Stimulated activated CD4-positive, alpha-beta T cell treated with anti-CD3 and anti-CD28 coated beads, Interleukin-1b, Interleukin-23, amount 100 ng/mL, for 4 hours (primary cell): ENCODE measurements at regions not wholly inside any gene's neighbourhood (a gene's known extent, or its start where the extent isn't known, plus 50 kb on each side); places are given as distances from the start of the nearest gene placed in this dataset.

Experiments used
- DNase-seq, 2 donors: peaks; one replicate each; pipeline ENCODE4 v3.0.0-alpha.2; 2020; ENCODE audit warnings: low read depth in 2 of 2

- DNase-seq: no peak
Observed at GRCh38 chr12:13841358-13841757, 140.0 kb downstream of the GRIN2B start.

- DNase-seq: no peak
Observed at GRCh38 chr12:13839365-13840336, 141.8 kb downstream of the GRIN2B start.

DNA sequence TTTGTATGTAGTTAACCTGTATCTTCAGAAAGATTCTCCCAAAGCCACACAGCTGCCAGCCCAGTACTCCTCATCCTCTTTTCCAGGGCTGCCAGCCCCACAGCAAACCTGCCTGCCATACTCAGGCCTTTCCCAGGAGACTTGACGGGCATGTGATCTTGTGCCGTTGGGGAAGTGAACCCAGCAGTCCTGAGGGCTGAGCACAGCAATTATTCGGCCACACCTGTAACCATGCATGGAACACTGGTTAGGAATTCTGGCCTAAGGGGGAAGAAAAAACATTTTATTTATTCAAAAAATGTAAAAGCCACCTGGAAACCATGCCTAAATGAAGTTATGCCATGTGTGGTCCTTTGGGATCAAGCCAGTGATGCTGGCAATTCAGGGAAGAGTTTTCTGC, 145.3 kb downstream of the GRIN2B start:
- no peak for DNase-seq

DNA sequence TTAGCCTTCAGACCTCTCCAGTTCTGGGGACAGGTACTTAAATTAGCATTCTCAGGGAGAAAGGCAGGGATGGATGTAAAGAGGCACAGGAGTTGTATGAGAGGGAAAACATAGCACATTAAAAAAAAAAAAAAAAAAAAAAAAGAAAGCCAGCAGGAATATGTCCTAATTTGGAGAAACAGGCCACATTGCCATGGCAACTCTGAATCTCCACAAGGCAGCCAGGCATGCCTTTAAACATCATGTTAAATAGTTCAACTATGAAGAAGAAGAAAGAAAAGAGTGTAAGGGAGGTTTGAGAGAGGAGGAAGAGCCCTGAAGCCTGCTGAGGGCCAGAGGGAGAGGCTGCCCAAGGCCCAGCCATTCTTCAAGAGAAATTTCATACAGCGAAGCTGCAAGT, 145.8 kb downstream of the GRIN2B start:
- no peak for DNase-seq

- DNase-seq: no peak
Observed at GRCh38 chr12:13834241-13834640, 147.2 kb downstream of the GRIN2B start.

DNA sequence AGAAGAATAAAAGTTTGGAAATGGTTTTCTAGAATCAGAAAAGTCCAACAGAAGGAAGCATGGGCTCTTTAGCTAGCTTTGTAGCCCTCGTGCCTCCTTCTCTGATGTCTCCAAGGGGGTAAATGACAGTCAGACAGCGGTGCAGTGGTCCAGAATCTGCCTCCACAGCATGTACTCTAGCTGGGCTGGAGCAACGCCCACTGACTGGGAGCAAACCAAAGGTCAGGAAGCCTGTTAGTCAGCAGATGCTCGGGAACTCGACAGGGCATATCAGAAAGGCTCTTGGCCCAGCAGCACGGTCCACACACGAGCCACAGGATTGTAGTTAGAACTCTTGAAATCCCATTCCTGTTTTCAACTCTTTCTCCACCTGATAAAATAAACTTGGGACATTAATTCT, 164.3 kb downstream of the GRIN2B start:
- DNase-seq: no peak

DNA sequence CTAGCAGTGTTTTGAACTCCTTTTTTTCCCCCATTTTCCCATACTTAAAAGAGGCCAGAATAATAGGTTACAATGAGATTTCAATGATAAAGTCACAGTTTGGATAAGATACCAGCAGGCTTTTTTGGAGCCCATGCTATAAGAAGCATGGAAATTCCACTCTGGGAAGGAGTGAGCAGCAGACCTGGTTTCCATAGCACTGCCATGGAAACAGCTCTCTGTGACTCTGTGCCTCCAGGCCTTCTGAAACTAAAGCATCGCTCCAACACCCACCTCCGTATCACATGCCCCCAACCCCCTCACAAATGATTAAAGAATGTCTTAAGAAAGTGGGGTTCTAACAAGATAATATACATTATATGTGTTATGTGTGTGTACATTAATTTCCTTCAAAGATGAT, 165.0 kb downstream of the GRIN2B start:
- no peak for DNase-seq

GRCh38 chr12:13812168-13812567, 169.2 kb downstream of the GRIN2B start:
- DNase-seq: no peak

- no peak for DNase-seq
Observed at GRCh38 chr12:13811061-13811460, 170.3 kb downstream of the GRIN2B start.

DNA sequence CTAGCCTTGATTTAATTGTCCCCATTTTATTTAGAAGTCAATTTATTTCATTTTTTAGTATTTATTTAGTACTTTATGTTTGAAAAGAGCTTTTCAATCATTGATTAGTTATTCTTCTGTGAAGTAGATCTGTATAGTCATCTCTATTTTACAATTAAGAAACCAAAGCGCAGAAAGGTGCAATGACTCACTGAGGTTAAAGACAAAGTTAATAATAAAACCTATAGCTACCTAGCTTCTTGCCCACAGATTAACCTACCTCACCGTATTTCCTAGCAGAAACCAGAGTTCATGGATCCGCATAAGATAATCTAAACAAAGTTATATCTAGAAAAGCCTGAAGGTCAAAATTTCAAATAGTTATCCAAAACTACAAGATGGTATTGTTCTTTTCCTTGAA, 176.4 kb downstream of the GRIN2B start:
- no peak for DNase-seq

DNA sequence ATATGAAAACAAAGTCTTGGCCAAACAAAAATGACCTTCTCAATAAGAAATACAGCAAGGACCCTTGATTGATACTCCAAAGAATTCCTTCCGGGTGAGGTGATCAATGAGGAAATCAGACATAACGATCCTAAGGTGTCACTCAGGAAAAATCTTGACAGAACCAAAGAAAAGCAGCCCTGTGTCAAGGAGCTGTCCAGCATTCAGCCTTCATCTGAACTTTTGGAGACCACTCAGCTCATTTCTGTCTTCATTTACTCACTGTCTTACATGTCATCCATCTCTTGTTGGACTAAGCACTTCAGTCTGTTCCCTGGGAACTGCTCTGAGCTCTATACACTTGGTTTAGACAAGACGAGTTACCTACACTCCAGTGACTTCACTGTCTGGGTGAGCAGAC, 179.9 kb downstream of the GRIN2B start:
- no peak for DNase-seq

DNA sequence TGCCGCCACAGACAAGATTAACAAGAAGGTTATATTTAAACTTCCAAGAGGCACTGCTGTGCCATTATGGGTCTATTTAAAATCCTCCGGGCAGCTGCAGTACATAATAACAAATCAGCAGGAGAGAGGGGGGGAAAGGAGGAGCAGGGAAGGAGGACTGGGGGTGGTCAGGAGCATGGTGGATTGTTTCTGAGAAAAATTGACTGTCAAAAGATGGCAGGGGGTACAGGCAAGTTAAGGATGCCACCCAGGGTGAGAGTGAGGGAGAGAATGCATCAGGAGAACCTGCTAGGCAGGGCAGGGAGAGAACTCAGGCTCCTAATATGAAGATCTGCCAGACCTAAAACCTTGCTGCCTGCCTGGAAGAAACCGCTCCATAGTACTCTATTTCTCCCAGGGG, 181.8 kb downstream of the GRIN2B start:
- DNase-seq: no peak

DNA sequence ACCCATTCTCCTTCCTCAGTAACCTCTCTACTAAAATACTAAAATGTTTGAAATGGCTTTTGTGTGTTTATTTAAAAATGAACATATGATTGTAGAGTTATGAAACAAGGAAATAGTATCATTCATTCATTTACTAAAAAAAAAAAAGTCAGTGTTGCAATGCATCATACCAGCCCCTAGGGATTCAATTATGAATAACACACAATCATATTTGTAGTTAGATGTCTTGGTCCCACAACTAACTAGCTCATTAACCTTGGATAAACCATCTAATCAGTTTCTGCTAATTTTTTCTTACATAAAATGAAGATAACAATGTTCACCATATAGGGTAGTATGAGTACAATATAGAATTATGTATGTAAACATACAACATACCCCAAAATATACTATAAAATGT, 183.2 kb downstream of the GRIN2B start:
- DNase-seq: no peak

GRCh38 chr12:13794706-13795105, 186.7 kb downstream of the GRIN2B start:
- no peak for DNase-seq

DNA sequence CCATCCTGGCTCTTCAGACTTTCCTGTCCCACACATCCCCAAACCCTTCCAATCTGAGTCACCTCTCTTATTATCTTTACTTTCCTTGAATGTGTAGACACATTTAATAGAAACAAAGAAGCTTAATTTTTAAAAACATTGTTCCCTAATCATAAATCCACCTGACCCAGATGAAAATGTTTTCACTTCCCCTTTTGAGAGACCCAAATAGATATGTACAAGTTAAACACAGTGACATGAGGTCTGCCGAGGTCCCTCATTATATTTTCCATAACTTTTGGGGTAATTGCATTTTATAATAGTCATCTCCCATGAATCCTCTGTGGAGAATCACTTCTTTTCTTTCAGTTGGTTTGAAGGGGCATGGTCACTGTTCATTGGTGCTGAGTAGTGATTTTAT, 191.1 kb downstream of the GRIN2B start:
- no peak for DNase-seq

DNA sequence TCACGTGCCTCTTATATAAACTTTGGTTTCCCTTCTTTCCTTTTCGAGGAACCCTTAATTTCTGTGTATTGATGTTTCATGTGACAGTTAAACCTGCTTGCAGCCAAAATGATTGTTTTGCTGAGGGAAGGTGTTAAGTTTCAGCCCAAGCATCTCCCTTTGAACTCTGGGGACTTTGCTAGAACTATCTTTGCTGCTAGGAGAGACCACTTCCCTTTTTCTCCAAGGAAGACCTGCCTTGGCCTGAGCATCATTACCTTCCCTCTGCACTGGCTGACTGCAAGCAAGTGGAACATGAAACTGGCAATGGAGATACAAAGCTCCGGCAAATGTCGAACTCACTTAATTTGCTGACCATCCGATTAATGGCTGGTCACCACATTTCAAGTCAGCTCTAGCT, 192.8 kb downstream of the GRIN2B start:
- DNase-seq: no peak

- no peak for DNase-seq
Observed at GRCh38 chr12:13786646-13787045, 194.8 kb downstream of the GRIN2B start.

- DNase-seq: no peak
Observed at GRCh38 chr12:13784504-13784903, 196.9 kb downstream of the GRIN2B start.

- DNase-seq: no peak
Observed at GRCh38 chr12:13780453-13780852, 200.9 kb downstream of the GRIN2B start.

- DNase-seq: no peak
Observed at GRCh38 chr12:13777374-13777773, 204.0 kb downstream of the GRIN2B start.

GRCh38 chr12:13772264-13772663, 209.1 kb downstream of the GRIN2B start:
- no peak for DNase-seq

- DNase-seq: no peak
Observed at GRCh38 chr12:13770576-13770975, 210.8 kb downstream of the GRIN2B start.

GRCh38 chr12:13769966-13770365, 211.4 kb downstream of the GRIN2B start:
- DNase-seq: no peak

DNA sequence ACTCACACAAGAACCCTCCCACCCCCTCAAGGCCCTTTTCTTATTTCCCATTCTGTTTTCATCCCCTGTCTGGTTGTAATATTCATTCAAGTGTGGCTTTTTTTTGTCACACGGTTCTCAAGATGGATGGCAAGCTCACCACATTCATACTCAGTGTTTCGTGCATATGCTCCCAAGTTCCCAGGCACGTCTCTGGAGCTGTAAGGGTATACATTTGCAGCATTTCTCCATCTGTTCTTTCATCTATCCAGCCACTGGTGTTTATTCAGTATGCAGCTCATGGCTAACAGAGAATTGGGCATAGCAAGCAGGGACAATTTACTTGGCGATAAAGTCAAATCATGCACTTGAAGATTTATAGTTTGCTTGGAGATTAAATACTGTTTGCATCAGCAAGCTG, 212.1 kb downstream of the GRIN2B start:
- no peak for DNase-seq
